ENCODE measurements at regions not wholly inside any gene's neighbourhood (a gene's known extent, or its start where the extent isn't known, plus 50 kb on each side); places are given as distances from the start of the nearest gene placed in this dataset.
"Not testable (repeated sequence)": the region's sequence is repeated elsewhere in the genome, so short reads cannot be mapped to it uniquely, and the experiment has no call there.

GRCh38 chr2:56971383-56971974, 787.7 kb downstream of the CCDC85A start:
- DNase-seq (ENCODE audit: low spot score), result no peak

- no peak for DNase-seq (ENCODE audit: low spot score)
Measured at GRCh38 chr2:56981554-56981953, 797.8 kb downstream of the CCDC85A start.

- no peak for DNase-seq (ENCODE audit: low spot score)
Measured at GRCh38 chr2:56985609-56986008, 801.8 kb downstream of the CCDC85A start.

- DNase-seq (ENCODE audit: low spot score), result no peak
Measured at GRCh38 chr2:57022496-57022895, 838.7 kb downstream of the CCDC85A start.

- DNase-seq (ENCODE audit: low spot score), result no peak
Measured at GRCh38 chr2:57044931-57045635, 861.3 kb downstream of the CCDC85A start.

GRCh38 chr2:57049273-57049672, 865.5 kb downstream of the CCDC85A start:
- no peak for DNase-seq (ENCODE audit: low spot score)

GRCh38 chr2:57050007-57050406, 866.2 kb downstream of the CCDC85A start:
- no peak for DNase-seq (ENCODE audit: low spot score)

GRCh38 chr2:57066301-57066700, 882.5 kb downstream of the CCDC85A start:
- not testable (repeated sequence) for DNase-seq (ENCODE audit: low spot score)

- no peak for DNase-seq (ENCODE audit: low spot score)
Measured at GRCh38 chr2:57075226-57075625, 891.4 kb downstream of the CCDC85A start.

GRCh38 chr2:57080035-57080434, 896.2 kb downstream of the CCDC85A start:
- DNase-seq (ENCODE audit: low spot score), result peak; percentile 22

- DNase-seq (ENCODE audit: low spot score), result no peak
Measured at GRCh38 chr2:57084697-57085281, 901.0 kb downstream of the CCDC85A start.

- no peak for DNase-seq (ENCODE audit: low spot score)
Measured at GRCh38 chr2:57093020-57093419, 909.2 kb downstream of the CCDC85A start.

GRCh38 chr2:57097855-57098254, 914.1 kb downstream of the CCDC85A start:
- no peak for DNase-seq (ENCODE audit: low spot score)

- DNase-seq (ENCODE audit: low spot score), result no peak
Measured at GRCh38 chr2:57100436-57100835, 916.6 kb downstream of the CCDC85A start.

GRCh38 chr2:57105694-57106093, 921.9 kb downstream of the CCDC85A start:
- no peak for DNase-seq (ENCODE audit: low spot score)

GRCh38 chr2:57107353-57107752, 923.6 kb downstream of the CCDC85A start:
- no peak for DNase-seq (ENCODE audit: low spot score)

GRCh38 chr2:57111531-57111930, 927.7 kb downstream of the CCDC85A start:
- DNase-seq (ENCODE audit: low spot score), result no peak

GRCh38 chr2:57119141-57119540, 927.5 kb upstream of the VRK2 start:
- no peak for DNase-seq (ENCODE audit: low spot score)

- no peak for DNase-seq (ENCODE audit: low spot score)
Measured at GRCh38 chr2:57126410-57126809, 920.2 kb upstream of the VRK2 start.

- DNase-seq (ENCODE audit: low spot score), result no peak
Measured at GRCh38 chr2:57139179-57139578, 907.4 kb upstream of the VRK2 start.

- no peak for DNase-seq (ENCODE audit: low spot score)
Measured at GRCh38 chr2:57141269-57141668, 905.3 kb upstream of the VRK2 start.

GRCh38 chr2:57146951-57147350, 899.7 kb upstream of the VRK2 start:
- DNase-seq (ENCODE audit: low spot score), result no peak

GRCh38 chr2:57156231-57156924, 890.2 kb upstream of the VRK2 start:
- DNase-seq (ENCODE audit: low spot score), result no peak

All from RKO (cell line).